Left ventricle myocardium superior (tissue), 1 donor: ENCODE measurements at regions not wholly inside any gene's neighbourhood (a gene's known extent, or its start where the extent isn't known, plus 50 kb on each side); places are given as distances from the start of the nearest gene placed in this dataset.

Experiments used
- ATAC-seq: fragments of 200-7000 bp; cut with Tn5 transposase; one replicate; pipeline ENCODE4 v1.9.1; 2020; ENCODE audit warnings: mild to moderate bottlenecking, moderate library complexity
- DNase-seq: peaks from one replicate; pipeline ENCODE4 v3.0.0-alpha.2; 2020
- intact Hi-C: fragments of 100-400 bp; cut with micrococcal nuclease; formaldehyde crosslinking; loops from one replicate; pipeline ENCODE4 v1.11.0; 2022
- donor health status: DM: no; HTN: yes; CAD: no; lungs with severe emphysema.

DNA sequence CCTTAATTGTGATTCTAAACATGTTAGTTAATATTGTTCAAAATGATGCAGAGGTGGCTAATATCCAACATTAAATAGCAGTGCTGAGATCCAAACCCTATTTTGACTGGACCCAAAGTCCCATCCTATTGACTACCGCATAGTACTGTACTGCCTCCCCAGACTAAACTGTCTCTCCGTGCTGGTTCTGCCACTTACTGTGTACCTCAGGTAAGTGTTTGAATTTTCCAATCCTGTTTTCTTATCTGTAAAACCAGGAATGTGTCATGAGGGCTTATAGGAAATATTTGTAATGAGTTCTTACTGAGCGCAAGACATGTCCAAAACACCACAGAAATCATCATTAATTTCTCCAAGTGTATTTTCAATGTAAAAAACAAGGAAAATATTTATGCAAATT lies 209.2 kb upstream of the CD180 start:
- ATAC-seq (no peak), DNase-seq (no peak)
- intact Hi-C loops, result no loop called here

DNA sequence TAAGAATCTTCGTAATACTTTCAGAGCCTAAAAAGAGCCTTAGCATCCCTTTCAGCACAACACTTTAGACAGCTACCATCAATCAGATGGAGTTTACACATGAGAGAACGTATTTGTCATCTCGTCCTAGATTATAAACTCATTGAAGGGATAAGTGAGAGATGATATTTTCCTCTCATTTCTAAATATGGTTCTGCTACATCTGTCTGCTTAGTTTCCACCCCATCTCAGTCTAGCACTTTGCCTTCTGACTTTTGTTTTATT lies 208.4 kb upstream of the CD180 start:
- intact Hi-C loops, result no loop called here
- DNase-seq (no peak), ATAC-seq (no peak)

DNA sequence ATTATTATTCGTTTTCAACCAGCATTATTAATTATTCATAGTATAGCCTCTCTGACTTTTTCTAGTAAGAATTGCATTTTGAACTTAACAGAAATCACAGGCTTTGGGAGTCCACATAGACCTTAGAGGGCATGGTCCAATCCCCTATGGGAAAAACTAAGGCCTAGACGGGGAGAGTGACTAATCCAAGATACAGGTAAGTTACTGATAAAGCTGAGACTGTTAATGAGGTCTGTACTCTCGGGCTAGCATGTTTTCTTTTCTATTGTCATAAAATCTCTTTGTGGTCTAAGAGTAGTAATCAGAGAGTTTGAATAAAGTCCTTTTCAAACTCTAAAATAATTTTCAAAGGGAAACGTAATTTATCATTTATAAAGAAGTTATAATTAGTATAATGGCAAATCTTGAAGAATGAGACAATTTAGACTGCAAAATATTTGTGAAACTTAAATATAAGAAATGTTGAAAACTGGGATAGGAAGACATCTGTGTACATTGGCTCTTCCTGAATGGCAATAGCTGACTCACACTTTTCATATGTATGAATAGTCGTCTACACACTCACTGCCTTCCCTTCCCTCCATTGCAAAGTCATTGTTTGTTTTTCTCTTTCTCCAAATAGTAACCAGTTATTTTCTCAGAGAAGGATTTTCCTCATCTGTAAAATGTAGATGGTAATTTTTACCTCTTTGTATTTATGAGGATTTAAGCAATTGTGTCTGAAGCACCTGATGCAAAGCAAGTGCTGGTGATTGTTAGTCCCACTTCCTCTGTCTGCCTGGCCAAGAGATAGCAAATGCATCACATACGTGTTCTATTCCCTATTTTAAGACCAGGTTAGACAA lies 207.9 kb upstream of the CD180 start:
- no peak for ATAC-seq
- intact Hi-C loops, result no loop called here
- no peak for DNase-seq

DNA sequence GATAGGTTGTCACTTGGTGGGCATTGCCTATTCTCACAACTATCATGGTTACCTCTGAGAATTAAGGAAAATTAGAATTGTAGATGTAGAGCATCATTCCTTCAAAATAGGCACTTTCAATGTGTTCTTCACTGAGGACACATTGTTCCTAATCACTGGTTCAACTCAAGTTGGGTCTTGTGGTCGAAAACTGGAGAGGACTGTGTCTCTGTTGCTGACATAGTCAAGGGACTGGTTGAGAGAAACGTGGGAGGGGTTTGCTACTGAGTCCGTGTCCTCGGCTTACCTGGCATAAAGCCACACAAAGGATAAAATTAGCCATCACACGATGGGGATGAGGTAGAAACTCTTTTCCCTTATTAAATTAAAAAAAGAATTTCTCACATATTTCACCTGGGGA lies 205.9 kb upstream of the CD180 start:
- intact Hi-C loops, result no loop called here
- ATAC-seq, result no peak
- DNase-seq, result no peak

DNA sequence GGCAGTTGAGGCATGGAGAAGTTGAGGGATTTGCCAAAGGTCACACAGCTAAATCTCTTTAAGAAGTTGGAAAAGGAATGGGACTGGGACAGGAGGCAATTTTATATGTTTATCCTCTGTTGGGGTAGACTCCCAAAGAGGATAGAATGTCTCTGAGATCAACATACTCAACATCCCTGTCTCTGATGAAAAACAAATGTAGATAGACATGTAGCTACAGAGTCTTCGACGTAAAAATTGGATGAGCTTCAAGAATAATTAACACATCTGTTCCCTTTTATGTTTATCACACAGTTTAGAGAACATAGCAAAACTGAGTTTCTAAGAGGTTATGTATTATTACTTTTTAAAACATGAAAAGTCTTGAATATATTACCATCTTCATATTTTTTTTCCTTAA lies 204.6 kb upstream of the CD180 start:
- intact Hi-C loops, result no loop called here
- ATAC-seq (no peak), DNase-seq (no peak)

DNA sequence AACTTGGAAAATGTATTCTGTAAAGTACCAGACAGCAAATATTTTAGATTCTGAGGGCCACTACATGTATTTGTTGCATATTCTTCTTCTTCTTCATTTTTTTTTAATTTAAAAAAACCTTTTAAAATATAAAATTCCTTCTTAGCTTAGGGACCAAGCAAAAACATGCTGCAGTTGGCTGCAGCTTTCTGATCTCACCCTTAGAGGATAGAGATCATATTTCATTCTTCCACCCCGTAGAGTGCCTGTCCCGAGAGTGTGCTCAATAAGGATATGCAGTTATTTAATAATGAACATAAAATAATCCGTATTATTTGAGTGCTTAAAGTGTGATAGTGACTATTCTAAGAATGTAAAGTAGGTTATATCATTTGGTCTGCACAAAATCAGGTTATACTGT lies 204.2 kb upstream of the CD180 start:
- intact Hi-C loops, result no loop called here
- DNase-seq (no peak), ATAC-seq (peak; percentile 42)

DNA sequence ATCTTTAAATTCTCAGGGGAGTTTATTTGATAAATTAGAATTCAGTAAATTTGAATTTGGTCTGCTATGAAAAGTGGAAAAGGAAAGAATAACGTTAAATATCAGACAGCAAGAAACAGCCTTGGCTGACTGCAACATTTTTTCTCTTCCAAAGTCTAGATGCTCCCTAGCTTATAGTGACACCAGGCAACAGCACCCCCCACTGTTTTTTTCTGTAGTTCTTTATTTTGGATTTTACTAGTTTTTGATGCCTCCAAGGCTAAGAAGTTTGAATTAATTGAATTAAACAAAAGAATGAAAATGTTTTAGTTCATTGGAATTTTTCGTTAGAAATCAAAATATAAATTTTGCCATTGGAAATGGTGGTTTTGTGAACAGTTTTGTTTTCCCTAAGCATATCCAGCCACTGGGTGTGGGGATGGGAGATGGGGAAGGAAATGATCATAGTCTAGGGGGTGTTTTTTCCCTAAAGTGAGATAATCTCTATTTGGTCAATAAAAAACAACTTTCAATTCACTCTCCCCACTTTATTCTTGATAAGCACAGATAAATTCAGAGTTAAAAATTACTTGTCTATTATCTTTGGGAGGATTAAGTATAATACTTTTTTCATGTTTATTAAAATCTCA lies 199.3 kb upstream of the CD180 start:
- intact Hi-C loops, result no loop called here
- peak; percentile 25 for ATAC-seq
- no peak for DNase-seq

DNA sequence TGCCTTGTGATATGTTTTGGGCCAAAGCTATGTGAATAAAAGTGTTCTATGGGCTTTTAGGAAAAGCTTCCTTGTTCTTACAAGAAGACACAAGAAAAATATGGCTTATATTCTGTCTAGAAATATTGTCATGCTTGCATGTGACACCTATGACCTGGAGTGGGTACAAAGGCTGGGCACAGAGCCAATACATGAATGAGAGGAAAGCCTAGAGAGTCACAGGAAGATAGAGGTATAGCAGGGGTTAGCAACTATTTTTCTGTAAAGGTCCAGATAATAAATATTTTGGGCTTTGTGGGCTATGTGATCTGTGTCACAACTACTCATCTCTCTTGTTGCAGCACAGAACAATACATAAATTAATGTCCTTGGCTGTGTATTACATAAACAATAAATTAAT lies 196.6 kb upstream of the CD180 start:
- ATAC-seq (no peak), DNase-seq (no peak)
- intact Hi-C loops, result no loop called here

DNA sequence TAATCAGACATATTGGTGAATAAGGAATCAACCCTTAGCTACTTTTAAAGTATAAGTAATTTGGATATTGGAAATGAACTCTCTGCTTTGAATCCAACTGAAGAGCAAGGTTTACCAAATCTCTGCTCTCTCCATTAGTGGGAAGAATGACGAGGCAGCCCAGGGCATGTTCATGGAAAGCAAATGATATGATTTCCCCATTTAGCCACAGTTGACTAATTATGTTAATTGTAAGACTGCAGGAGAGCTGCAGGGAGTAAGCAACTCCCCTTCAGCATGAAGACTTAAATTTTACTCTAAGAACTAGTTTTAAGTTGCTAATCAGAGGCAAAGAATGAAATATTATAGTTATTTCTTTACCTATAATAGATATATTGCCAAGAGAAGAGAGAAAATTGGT lies 194.3 kb upstream of the CD180 start:
- ATAC-seq, result no peak
- intact Hi-C loops, result no loop called here

DNA sequence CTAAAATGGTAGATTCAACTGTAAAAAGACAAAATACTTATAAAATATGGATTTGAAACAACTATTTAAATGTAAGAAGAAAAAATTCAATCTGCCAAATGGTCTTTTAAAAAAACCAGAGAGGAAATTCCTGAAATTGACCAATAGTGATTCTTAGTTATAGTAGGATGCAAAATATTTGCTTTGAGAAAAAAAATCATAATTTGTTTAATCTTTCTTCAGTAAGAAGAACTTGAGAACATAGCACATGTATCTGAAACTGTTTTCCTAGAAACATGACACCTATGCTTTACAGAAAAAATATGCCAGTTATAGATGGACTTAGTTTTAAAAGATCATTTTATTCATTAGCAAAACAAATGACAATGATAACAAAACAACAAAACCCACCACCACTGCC lies 186.9 kb upstream of the CD180 start:
- DNase-seq (no peak), ATAC-seq (no peak)
- intact Hi-C loops, result no loop called here

More for the DNA sequence above, 194.3 kb upstream of the CD180 start:
- DNase-seq, result no peak

DNA sequence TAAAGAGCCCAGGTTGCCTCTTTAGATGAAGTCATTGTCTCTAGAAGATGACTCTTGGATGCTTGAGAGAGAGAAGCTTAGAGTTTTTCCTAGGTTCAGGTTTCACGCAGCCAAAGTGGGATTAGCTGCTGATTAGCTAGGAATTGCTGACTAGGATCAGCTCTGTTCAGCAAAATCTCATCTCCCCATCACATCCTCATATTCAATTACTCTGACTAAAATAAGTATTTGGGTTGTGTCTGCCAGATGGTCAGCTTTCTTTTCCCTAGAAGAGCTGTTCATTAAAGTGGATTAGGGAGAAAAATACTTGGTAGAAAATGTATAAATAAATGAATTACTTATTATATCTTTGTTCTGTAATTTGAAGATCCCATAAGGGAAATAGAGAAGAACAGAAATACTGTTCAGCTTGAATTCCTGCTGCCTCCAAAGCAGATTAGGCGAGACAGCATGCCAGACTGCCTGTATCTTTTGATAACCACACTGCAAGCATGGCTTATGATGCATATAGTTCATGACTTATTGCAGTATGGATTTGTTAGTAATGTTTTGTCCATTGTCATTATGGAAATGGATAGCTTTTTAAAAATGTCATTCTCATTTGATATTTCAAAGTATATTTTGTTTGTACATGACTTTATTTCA lies 184.8 kb upstream of the CD180 start:
- intact Hi-C loops, result no loop called here
- ATAC-seq, result no peak
- DNase-seq, result no peak

DNA sequence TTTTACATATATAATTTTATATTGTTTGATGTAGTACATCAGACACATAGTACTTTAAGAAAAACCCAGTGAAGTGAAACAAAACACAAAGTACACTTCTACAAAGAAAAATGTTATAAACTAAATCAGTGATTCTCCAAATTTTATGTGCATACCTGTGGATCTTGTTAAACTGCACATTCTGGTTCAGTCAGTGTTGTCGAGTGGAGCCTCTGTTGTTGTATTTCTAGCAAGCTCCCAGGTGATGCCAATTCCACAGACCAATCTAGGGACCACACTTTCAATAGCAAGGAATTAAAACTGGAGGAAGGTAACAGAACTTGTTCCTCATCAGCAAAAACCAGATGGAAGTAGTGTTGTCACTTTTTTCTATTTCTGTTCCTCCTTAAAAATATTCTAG lies 183.8 kb upstream of the CD180 start:
- intact Hi-C loops, result no loop called here
- no peak for ATAC-seq
- DNase-seq, result no peak

DNA sequence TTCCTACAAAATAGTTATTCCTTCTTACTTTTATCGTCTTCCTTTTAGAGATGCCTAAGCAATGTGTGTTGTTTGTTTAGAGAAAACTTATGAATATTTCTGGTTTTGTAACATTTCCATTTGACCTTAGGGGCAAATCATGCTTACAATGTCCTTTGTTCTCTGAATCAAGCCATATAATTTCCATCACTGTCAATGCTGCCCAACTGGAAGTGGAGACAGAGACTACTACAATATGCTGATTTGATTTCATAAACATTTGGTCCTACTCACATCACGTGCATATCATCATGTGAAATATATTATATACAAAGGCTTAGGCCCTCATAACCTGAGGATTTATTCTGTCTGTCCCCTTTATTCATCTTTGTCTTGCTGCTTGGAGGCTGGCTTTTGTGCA lies 183.2 kb upstream of the CD180 start:
- ATAC-seq, result no peak
- intact Hi-C loops, result no loop called here

DNA sequence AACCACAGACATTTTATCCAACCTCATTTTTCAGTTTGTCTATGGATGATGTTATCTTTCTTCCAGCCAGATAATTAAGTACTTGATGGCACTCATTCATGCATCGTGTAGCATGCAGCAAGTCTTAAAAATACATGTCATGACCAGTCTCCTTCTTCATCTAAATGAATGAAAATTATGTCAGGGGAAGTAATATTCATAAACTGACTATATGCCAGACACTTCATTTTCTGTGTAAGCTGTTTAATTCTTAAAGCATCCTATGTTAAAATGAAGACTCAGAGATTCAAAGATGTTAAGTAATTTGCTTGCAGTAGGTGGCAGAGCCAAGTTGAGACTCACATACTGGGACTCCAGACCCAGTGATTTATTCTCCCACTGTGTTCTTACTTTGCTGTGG lies 181.7 kb upstream of the CD180 start:
- DNase-seq, result no peak
- no peak for ATAC-seq
- intact Hi-C loops, result no loop called here

More for the DNA sequence above, 183.2 kb upstream of the CD180 start:
- no peak for DNase-seq

DNA sequence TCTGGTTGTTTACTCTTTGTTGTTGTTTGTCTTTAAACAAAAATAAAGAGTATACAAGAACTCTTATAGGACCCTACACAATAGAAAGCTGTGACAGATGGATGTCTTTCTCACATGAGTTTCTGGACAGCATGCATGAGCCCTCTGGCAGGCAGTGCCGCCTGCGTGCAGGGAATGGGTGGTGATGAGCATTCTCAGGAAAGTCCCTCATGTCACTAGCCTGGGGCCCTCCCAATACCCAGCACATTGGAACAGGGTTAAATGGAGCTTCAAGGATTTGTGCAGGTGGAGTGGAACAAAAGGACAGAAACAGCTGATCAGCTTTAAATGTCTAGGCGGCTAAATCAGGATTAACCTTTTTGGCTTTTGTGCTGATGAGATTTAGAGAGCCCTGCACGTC lies 181.0 kb upstream of the CD180 start:
- DNase-seq, result no peak
- intact Hi-C loops, result no loop called here
- ATAC-seq, result no peak

DNA sequence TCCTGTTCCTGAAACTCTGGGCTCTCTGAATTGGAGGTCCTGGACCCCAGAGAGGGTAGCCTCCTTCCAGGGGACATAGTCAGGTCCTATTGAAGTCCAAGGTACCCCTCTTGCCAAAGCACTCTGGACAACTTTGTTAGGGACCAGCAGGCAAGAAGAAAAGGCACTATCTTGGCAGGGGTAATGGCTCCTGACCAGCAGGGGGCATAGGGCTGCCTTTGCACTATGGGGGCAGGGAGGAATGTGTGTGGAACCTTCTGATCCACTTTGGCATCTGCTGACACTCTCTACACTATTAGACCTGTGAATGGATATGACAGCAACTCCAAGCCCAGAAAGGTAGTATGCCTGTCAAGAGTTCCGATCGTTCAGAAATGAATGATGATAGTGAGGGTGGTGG lies 179.0 kb upstream of the CD180 start:
- ATAC-seq (no peak), DNase-seq (no peak)
- intact Hi-C loops, result no loop called here

DNA sequence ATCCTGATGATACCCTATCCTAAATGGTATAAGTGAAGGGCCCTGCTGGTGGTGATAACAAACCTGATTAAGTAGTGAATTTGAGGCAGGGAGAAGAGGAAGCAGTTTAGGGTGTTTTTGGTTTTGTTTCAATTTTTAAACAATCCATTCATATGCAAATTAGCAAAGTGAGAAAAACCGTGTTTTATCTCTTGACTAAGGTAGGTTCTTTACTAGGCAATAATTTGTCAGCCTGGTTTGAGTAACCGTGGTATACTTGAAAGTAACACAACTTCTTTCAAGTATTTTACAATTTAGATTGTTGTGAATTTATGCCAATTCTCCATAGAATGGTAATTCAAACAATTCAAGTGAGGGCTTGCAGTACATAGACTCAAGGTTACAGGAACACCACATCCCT lies 177.8 kb upstream of the CD180 start:
- no peak for ATAC-seq
- no peak for DNase-seq
- intact Hi-C loops, result no loop called here

DNA sequence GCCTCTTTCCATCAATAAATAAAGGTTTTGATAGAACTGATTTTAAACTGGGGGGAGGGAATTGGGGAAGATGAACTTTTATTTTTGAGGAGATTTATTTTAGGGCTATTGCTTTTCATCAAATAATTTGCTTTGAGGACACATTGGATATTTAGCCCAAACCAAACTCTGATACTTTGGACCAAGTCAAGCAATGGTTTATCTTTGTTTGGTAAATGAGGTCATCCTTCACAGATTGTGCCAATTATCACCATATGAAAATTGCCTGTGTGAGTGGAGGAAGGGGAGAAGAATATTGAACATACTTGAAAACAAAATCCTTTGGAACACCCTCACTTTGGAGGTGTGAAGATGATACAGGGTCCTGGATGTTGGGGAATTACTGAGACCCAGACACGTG lies 176.9 kb upstream of the CD180 start:
- intact Hi-C loops, result no loop called here
- ATAC-seq (no peak), DNase-seq (no peak)

DNA sequence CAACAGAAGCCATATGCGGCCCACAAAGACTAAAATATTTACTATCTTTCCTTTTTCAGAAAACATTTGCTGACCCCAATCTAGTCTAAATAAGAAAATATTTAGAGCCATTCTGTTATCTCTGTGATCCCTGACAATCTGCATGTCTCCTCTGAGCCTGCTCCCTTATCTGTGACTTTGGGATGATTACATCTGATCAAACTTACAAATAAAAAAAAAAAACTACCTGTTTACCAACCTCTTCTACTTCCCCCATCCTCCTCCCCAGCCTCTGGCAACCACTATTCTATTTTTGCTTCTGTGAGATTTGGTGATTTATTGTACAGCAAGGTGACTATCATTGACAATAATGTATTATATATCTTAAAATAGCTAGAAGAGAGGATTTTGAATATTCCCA lies 176.3 kb upstream of the CD180 start:
- no peak for DNase-seq
- ATAC-seq, result no peak
- intact Hi-C loops, result no loop called here

DNA sequence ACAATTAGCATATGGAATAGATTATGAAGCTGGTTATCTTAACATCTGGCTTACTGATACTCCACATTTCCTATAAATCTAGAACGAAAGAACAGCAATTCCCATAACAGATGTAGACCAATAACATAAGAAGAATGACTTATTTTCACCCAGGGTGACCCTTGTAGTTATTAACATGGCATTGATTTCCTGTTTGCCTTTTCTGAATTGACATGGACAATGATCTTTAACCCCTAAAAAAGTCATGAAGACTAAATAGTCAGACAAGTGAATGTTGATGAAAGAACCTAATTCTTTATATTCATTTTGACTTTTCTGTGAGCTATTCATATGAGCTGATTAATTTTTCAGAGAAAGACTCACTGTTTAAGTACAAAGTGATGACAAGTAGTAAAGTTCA lies 175.3 kb upstream of the CD180 start:
- DNase-seq (no peak), ATAC-seq (no peak)
- intact Hi-C loops, result no loop called here
